Keratinocyte (primary cell): ENCODE measurements at regions not wholly inside any gene's neighbourhood (a gene's known extent, or its start where the extent isn't known, plus 50 kb on each side); places are given as distances from the start of the nearest gene placed in this dataset.
A peak's percentile ranks its signal among the peaks of the same experiment; 100 is the strongest.

Experiments
- DNase-seq: peaks from one replicate; pipeline ENCODE4 v3.0.0-alpha.2; 2011; ENCODE audit warnings: low read depth, missing footprints, low spot score
- FAIRE-seq: peaks from 2 replicates; lab custom pipeline; 2011; peaks lifted over from hg19 to GRCh38; lab: Jason Lieb, UNC
- H2AFZ ChIP-seq: 2 replicates; pipeline ENCODE4 v1.6.0; 2012; ENCODE audit warnings: low read length, control low read depth, inconsistent platforms; ENCODE audit not compliant: control insufficient read depth
- H3K27ac ChIP-seq: 2 replicates; pipeline ENCODE4 v1.5.1; 2011; ENCODE audit warnings: low read length; ENCODE audit not compliant: control insufficient read depth, insufficient read depth
- H3K27me3 ChIP-seq: 3 replicates; pipeline ENCODE4 v1.6.0; 2011; ENCODE audit warnings: low read length; ENCODE audit not compliant: control insufficient read depth, insufficient read depth; ENCODE audit errors: extremely low read depth
- H3K36me3 ChIP-seq, 2 experiments: 2 replicates in 1 of 2; 3 replicates in 1 of 2; pipeline ENCODE4 v1.5.1; 2011; ENCODE audit warnings: low read length in 2 of 2, mild to moderate bottlenecking in 1 of 2; ENCODE audit not compliant: control insufficient read depth in 2 of 2, insufficient read depth in 2 of 2; ENCODE audit errors: extremely low read depth in 1 of 2
- H3K4me1 ChIP-seq: 3 replicates; pipeline ENCODE4 v1.5.1; 2011; ENCODE audit warnings: low read length; ENCODE audit not compliant: control insufficient read depth, insufficient read depth; ENCODE audit errors: extremely low read depth
- H3K4me2 ChIP-seq: 3 replicates; pipeline ENCODE4 v1.6.0; 2011; ENCODE audit warnings: low read depth, low read length; ENCODE audit not compliant: control insufficient read depth, insufficient read depth; ENCODE audit errors: extremely low read depth
- H3K4me3 ChIP-seq, 3 experiments: fragments of 200-600 bp in 1 of 3; sonication (generic) in 1 of 3; 2 replicates in 2 of 3; 3 replicates in 1 of 3; pipeline ENCODE4 v1.5.1; 2011 to 2016; ENCODE audit warnings: low read length in 3 of 3, mild to moderate bottlenecking in 3 of 3, control low read depth in 2 of 3, inconsistent platforms in 1 of 3, low read depth in 1 of 3, mixed read lengths in 1 of 3, mixed run types in 1 of 3, moderate library complexity in 1 of 3; ENCODE audit not compliant: control insufficient read depth in 2 of 3, insufficient read depth in 2 of 3; ENCODE audit errors: extremely low read depth in 1 of 3
- H3K79me2 ChIP-seq: 2 replicates; pipeline ENCODE4 v1.6.0; 2012; ENCODE audit warnings: low read length; ENCODE audit not compliant: control insufficient read depth, insufficient read depth
- H3K9ac ChIP-seq: 3 replicates; pipeline ENCODE4 v1.6.0; 2011; ENCODE audit warnings: low read length; ENCODE audit not compliant: control insufficient read depth, insufficient read depth; ENCODE audit errors: extremely low read depth
- H3K9me1 ChIP-seq: 3 replicates; pipeline ENCODE4 v1.6.0; 2011; ENCODE audit warnings: low read length; ENCODE audit not compliant: control insufficient read depth, insufficient read depth; ENCODE audit errors: extremely low read depth
- H3K9me3 ChIP-seq: 2 replicates; pipeline ENCODE4 v1.5.1; 2012; ENCODE audit warnings: low read depth, low read length; ENCODE audit not compliant: control insufficient read depth
- H4K20me1 ChIP-seq: 3 replicates; pipeline ENCODE4 v1.6.0; 2011; ENCODE audit warnings: low read length; ENCODE audit not compliant: control insufficient read depth, insufficient read depth; ENCODE audit errors: extremely low read depth
- EZH2 ChIP-seq: IDR thresholded peaks from one replicate; pipeline ENCODE4 v1.6.1; 2012; ENCODE audit warnings: inconsistent platforms, mild to moderate bottlenecking, low read length, moderate library complexity
- dilution Hi-C: fragments of 300-500 bp; cut with MboI; formaldehyde crosslinking; loops from one replicate; pipeline ENCODE4 v1.7.0; 2020; ENCODE audit warnings: low sequenced_read_pairs; ENCODE audit not compliant: extremely low pct_ligation_motif_present
- TF ChIP-seq, protein P1 (sequence below), 3 experiments: IDR thresholded peaks in 1 of 3; conservative IDR thresholded peaks in 1 of 3; optimal IDR thresholded peaks in 1 of 3; 2 replicates in 2 of 3; 3 replicates in 1 of 3; pipeline versions ENCODE3 to v1.5.1; 2011; ENCODE audit warnings: low read length in 3 of 3, mild to moderate bottlenecking in 3 of 3, moderate library complexity in 2 of 3, control low read depth in 1 of 3, inconsistent platforms in 1 of 3; ENCODE audit not compliant: insufficient read depth in 2 of 3; ENCODE audit errors: extremely low read depth in 1 of 3

DNA sequence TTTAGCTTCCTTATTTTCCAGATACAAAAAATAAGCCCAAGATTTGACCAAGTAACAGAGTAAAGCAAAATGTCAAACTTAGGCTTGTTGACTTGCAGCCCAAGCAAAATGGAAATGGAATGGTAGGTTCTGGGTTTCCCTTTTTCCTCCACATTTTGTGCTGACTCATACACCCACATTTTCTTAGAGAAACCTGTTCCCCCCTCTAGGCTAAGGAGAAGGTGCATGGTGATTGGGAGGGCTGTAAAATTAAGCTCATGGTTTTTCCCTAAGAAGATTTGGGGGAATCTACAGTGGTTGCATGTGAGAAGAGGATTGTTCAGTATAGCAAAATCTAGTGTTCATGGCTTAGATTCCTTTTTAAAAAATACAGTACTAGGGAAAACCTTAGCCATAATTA, 127.4 kb downstream of the ARL4A start:
- DNase-seq (no peak), FAIRE-seq (no peak)
- Histone ChIP-seq H3K4me1 (peaks cover 20% of the 10 kb centered on the region), H3K4me2 (peak overlapping the region; percentile 77), H4K20me1 (no peaks in the 10 kb centered on the region), H3K9me1 (no peaks in the 10 kb centered on the region), H3K27me3 (no peaks in the 10 kb centered on the region), H2AFZ (peak overlapping the region; percentile 16), H3K9me3 (peaks cover 2% of the 10 kb centered on the region), H3K79me2 (no peaks in the 10 kb centered on the region), H3K36me3 (no peaks in the 10 kb centered on the region), H3K9ac (no peak overlapping the region), H3K4me3 (peak overlapping the region in 1 of 3 experiments; percentile 36), H3K27ac (peak overlapping the region; percentile 59)
- TF ChIP-seq, protein P1, sequence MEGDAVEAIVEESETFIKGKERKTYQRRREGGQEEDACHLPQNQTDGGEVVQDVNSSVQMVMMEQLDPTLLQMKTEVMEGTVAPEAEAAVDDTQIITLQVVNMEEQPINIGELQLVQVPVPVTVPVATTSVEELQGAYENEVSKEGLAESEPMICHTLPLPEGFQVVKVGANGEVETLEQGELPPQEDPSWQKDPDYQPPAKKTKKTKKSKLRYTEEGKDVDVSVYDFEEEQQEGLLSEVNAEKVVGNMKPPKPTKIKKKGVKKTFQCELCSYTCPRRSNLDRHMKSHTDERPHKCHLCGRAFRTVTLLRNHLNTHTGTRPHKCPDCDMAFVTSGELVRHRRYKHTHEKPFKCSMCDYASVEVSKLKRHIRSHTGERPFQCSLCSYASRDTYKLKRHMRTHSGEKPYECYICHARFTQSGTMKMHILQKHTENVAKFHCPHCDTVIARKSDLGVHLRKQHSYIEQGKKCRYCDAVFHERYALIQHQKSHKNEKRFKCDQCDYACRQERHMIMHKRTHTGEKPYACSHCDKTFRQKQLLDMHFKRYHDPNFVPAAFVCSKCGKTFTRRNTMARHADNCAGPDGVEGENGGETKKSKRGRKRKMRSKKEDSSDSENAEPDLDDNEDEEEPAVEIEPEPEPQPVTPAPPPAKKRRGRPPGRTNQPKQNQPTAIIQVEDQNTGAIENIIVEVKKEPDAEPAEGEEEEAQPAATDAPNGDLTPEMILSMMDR (optimal IDR thresholded peaks at IDR 0.05 in 1 of 3, IDR thresholded peaks at IDR 0.05 in 1 of 3, conservative IDR thresholded peaks at IDR 0.05 in 1 of 3; ENCODE audit: extremely low read depth in 1 of 3, insufficient read depth in 2 of 3, low read length in 3 of 3) = no peak
- TF ChIP-seq EZH2 = no peak
- dilution Hi-C loops = no loop called here

- H2AFZ ChIP-seq = no peak overlapping the region
- no peak overlapping the region for H3K27ac ChIP-seq
- no peaks in the 10 kb centered on the region for H4K20me1 ChIP-seq
- TF ChIP-seq EZH2 = no peak
- TF ChIP-seq, protein P1 (optimal IDR thresholded peaks at IDR 0.05 in 1 of 3, IDR thresholded peaks at IDR 0.05 in 1 of 3, conservative IDR thresholded peaks at IDR 0.05 in 1 of 3; ENCODE audit: extremely low read depth in 1 of 3, insufficient read depth in 2 of 3, low read length in 3 of 3) = no peak
- no peak overlapping the region for H3K4me3 ChIP-seq
- peaks cover 20% of the 10 kb centered on the region for H3K4me1 ChIP-seq
- H3K9me1 ChIP-seq = no peaks in the 10 kb centered on the region
- H3K9me3 ChIP-seq = peaks cover 2% of the 10 kb centered on the region
- dilution Hi-C loops = no loop called here
- H3K4me2 ChIP-seq = no peak overlapping the region
- no peak for FAIRE-seq
- H3K79me2 ChIP-seq = no peaks in the 10 kb centered on the region
- no peaks in the 10 kb centered on the region for H3K36me3 ChIP-seq
- no peaks in the 10 kb centered on the region for H3K27me3 ChIP-seq
- H3K9ac ChIP-seq = no peak overlapping the region
- no peak for DNase-seq
Observed at GRCh38 chr7:12815426-12815825, 128.0 kb downstream of the ARL4A start.
